LNCAP (cell line): ENCODE measurements at regions not wholly inside any gene's neighbourhood (a gene's known extent, or its start where the extent isn't known, plus 50 kb on each side); places are given as distances from the start of the nearest gene placed in this dataset.

Experiments
- TF ChIP-seq, protein P1 (sequence below): fragments of 450-650 bp; IDR thresholded peaks from 2 replicates; pipeline ENCODE4 v1.5.1; 2017; ENCODE audit warnings: mild to moderate bottlenecking

DNA sequence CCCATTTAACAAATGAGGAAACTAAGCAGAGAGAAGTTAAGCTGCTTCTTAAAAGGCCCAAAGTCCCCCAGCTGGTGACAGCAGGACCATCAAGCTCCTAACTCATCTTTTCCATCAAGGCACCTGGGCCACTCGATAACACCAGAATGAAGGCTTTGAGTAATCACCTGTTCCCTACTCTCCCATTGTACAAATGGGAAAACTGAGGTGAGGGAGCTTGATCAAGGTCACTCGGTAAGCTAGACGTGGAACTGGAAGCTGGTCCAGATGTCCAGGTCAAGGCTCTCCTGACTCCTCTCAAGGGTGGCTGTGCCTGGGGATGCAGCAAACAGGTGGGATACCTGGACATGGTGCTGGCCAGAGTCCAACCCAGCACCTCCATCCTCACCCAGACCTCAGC is 90.6 kb upstream of the SHB start:
- TF ChIP-seq, protein P1, sequence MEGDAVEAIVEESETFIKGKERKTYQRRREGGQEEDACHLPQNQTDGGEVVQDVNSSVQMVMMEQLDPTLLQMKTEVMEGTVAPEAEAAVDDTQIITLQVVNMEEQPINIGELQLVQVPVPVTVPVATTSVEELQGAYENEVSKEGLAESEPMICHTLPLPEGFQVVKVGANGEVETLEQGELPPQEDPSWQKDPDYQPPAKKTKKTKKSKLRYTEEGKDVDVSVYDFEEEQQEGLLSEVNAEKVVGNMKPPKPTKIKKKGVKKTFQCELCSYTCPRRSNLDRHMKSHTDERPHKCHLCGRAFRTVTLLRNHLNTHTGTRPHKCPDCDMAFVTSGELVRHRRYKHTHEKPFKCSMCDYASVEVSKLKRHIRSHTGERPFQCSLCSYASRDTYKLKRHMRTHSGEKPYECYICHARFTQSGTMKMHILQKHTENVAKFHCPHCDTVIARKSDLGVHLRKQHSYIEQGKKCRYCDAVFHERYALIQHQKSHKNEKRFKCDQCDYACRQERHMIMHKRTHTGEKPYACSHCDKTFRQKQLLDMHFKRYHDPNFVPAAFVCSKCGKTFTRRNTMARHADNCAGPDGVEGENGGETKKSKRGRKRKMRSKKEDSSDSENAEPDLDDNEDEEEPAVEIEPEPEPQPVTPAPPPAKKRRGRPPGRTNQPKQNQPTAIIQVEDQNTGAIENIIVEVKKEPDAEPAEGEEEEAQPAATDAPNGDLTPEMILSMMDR = no peak

DNA sequence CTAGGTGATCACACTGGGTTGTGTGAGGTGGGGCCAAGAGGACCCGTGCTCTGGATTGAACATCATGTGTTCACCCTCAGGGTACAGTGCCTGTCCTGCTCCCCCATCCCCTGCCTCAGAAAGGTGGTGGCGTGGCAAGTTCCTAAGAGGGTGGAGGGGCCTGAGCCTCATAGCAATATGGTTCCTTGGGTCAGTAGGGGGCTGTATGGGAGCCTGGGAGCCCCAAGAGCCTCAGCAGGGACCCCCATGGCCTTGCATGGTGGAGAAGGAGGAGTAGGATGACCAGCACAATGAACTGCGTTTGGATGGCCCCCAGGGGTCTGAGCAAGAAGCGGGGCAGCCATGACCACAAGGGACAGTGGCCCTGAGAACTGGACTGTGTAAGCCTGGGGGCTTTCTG is 89.6 kb upstream of the SHB start:
- TF ChIP-seq, protein P1 = no peak

DNA sequence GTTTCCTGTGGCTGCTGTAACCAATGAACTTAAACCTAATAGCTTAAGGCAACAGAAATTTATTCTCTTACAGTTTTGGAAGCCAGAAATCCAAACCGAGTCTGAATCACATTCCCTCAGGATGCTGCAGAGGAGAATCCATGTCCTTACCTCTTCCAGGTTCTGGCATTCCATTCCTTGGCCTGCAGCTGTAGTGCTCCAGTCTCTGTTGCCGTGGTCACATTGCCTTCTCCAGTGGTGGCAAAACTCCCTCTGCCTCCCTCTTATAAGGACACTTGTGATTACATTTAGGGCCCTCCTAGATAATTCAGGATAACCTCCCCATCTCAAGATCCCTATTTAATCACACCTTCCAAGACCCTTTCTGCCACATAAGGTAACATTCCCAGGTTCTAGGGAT is 88.7 kb upstream of the SHB start:
- TF ChIP-seq, protein P1 = no peak

GRCh38 chr9:38154501-38155421 is 85.7 kb upstream of the SHB start:
- TF ChIP-seq, protein P1 = no peak

DNA sequence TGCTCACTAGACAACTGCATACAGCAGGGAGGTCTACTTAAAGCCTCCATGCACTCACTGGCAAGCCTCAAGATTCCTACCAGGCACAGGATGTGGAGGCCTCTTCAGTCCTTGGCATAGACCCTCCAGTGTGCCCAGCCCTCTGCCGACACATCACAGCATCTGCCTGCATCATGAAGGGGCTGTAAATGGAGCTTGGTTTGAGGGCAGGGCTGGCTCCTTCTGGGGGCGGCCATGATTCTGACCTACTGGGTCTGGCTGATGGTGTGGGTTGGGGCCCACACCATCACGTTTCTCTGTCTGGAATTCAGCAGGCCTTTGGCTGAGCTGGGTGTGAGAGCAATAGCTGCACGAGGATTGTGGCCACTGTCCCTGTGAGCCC is 84.9 kb upstream of the SHB start:
- TF ChIP-seq, protein P1 = no peak

GRCh38 chr9:38153152-38153909 is 84.3 kb upstream of the SHB start:
- TF ChIP-seq, protein P1 = no peak

DNA sequence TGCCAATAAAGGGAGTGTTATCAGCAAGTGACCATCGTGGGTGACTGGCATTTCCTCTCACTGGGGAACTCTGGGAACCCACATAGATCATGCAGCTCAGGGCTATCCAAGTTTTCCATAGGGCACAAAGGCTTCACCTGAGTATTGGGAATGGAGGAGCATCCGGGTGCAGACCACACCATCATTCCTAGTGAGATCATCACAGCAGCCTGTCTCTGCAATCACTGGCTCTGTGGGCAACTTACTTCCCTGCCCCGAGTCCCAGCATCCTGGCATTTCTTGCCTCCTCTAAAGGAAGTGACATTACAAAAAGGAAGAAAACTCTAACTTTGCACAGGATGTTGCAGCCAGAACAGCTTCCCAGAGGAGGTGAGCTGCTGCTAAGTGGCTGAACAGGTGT is 80.6 kb upstream of the SHB start:
- TF ChIP-seq, protein P1 = no peak
